Kidney epithelial cell (primary cell): ENCODE measurements at regions not wholly inside any gene's neighbourhood (a gene's known extent, or its start where the extent isn't known, plus 50 kb on each side); places are given as distances from the start of the nearest gene placed in this dataset.

Source experiments
- DNase-seq: peaks from one replicate; pipeline ENCODE4 v3.0.0-alpha.2; 2010; ENCODE audit warnings: low read depth
- H3K27me3 ChIP-seq: 2 replicates; pipeline ENCODE4 v1.6.0; 2011; ENCODE audit warnings: low read length; ENCODE audit not compliant: control insufficient read depth, insufficient read depth
- H3K36me3 ChIP-seq: 2 replicates; pipeline ENCODE4 v1.5.1; 2011; ENCODE audit warnings: low read length; ENCODE audit not compliant: control insufficient read depth, insufficient read depth
- H3K4me3 ChIP-seq: 2 replicates; pipeline ENCODE4 v1.5.1; 2011; ENCODE audit warnings: low read depth, mild to moderate bottlenecking, control low read depth, low read length
- TF ChIP-seq, protein P1 (sequence below): IDR thresholded peaks from 2 replicates; pipeline ENCODE4 v1.5.1; 2011; ENCODE audit warnings: mild to moderate bottlenecking, moderate library complexity, low read length, control low read depth, inconsistent platforms; ENCODE audit not compliant: insufficient read depth, poor library complexity, severe bottlenecking

DNA sequence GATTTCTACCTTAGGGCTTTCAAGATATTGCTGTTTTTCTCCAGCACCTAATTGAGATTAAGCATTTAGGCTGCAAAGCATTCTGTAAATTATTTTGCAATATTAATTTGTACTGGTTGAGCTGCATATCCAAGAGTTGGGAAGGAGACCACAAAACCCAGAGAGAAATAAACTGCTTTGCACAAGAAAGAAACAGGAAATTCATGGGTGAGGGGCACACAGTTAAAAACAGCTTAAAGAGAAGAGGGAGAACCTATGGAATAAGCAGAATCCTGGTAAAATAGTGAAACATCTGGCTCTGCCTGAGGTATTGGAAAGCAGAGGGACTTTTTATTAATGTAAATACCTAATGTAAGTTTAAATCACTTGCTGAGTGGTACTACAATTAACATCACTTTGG, 243.0 kb downstream of the TMEM167A start:
- Histone ChIP-seq H3K27me3 (no peaks in the 10 kb centered on the region), H3K4me3 (no peak overlapping the region), H3K36me3 (no peaks in the 10 kb centered on the region)
- TF ChIP-seq, protein P1, sequence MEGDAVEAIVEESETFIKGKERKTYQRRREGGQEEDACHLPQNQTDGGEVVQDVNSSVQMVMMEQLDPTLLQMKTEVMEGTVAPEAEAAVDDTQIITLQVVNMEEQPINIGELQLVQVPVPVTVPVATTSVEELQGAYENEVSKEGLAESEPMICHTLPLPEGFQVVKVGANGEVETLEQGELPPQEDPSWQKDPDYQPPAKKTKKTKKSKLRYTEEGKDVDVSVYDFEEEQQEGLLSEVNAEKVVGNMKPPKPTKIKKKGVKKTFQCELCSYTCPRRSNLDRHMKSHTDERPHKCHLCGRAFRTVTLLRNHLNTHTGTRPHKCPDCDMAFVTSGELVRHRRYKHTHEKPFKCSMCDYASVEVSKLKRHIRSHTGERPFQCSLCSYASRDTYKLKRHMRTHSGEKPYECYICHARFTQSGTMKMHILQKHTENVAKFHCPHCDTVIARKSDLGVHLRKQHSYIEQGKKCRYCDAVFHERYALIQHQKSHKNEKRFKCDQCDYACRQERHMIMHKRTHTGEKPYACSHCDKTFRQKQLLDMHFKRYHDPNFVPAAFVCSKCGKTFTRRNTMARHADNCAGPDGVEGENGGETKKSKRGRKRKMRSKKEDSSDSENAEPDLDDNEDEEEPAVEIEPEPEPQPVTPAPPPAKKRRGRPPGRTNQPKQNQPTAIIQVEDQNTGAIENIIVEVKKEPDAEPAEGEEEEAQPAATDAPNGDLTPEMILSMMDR, result no peak
- no peak for DNase-seq

DNA sequence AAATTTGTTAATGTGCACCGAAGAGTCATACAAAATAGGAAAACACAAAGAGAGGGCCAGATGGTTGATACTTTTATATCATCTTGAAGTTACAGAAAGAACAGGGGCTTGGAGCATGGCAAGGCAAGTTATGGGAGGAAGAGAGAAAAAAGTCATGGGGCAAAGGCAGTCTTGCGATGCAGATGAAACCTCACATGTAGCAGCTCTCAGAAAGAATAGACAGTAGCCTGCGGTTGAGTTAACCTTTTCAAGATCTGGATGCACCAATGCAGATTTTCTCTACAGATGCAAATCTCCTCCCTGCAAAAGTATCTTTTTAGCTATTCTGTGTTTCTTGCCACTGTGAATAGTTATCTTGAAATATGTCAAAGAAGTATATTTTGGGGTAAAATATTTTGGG, 243.9 kb downstream of the TMEM167A start:
- no peak for DNase-seq
- TF ChIP-seq, protein P1, result no peak
- Histone ChIP-seq H3K4me3 (no peak overlapping the region), H3K36me3 (no peaks in the 10 kb centered on the region), H3K27me3 (no peaks in the 10 kb centered on the region)

DNA sequence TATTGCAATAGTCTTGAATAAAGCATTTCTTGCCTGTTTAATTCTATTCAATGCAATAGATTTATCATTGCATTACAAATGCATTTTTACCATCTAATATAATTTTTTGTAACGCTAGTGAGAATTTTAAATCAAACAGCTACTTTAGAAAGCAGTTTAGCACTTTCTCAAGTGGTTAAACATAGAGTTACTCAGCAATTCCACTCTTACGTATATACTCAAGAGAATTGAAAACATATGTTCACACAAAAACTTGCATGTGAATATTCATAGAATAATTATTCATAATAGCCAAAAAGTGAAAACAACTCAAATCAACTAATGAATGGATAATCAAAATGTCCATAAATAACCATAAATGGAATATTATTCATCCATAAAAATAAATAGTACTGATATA, 244.7 kb downstream of the TMEM167A start:
- H3K4me3 ChIP-seq, result no peak overlapping the region
- no peaks in the 10 kb centered on the region for H3K27me3 ChIP-seq
- TF ChIP-seq, protein P1, result no peak
- H3K36me3 ChIP-seq, result no peaks in the 10 kb centered on the region
- DNase-seq, result no peak

DNA sequence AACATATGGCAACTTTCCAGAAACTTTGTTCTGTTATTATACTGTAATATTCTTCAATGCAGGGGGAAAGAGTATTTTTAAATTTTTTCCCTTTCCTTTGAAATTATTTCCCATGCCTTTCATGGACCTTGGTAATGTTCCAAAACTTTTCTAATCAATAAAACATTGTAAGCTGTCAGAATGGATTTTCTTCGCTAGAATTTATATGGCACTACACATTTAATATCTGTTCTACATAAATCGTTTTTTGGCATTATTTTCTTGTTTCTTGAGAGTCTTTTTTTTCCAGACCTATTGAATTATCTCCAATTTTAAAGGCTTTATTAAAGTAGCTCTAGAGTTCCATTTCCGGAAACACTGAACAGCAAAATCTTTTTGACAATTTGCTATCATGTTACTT, 249.0 kb downstream of the TMEM167A start:
- no peaks in the 10 kb centered on the region for H3K27me3 ChIP-seq
- no peak overlapping the region for H3K4me3 ChIP-seq
- TF ChIP-seq, protein P1, result no peak
- no peaks in the 10 kb centered on the region for H3K36me3 ChIP-seq
- DNase-seq, result no peak

DNA sequence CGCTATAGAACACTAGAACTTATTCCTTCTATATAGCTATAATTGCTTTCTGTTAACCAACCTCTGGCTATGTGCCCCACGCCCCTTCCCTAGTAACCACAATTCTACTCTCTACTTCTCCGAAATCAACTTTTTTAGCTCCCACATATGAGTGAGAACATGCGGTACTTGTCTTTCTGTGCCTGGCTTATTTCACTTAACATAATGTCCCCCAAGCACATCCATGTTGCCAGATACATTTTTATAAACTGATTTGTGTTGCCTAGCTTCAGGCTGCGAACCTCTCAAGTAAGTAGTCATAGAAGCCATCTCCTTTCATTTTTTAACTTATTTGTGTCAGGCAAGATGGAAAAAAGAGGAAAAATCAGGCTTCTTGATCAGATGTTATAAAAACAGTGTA, 249.5 kb downstream of the TMEM167A start:
- no peaks in the 10 kb centered on the region for H3K27me3 ChIP-seq
- no peak for DNase-seq
- H3K36me3 ChIP-seq, result no peaks in the 10 kb centered on the region
- no peak overlapping the region for H3K4me3 ChIP-seq
- TF ChIP-seq, protein P1, result no peak

DNA sequence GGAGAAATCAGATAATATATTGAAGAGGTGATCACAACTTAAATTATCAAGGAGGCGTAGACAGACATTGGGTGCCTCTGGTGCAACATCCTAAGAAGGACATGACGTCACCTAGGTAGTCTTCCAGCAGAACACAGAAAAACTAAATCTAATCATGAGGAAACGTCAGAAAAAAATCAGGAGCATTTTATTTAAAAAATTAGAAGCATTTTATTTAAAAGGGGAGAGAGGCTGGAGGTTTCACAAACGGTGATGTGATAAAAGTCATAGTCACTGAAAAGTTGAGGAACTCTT, 254.6 kb downstream of the TMEM167A start:
- H3K27me3 ChIP-seq, result no peaks in the 10 kb centered on the region
- H3K4me3 ChIP-seq, result no peak overlapping the region
- no peaks in the 10 kb centered on the region for H3K36me3 ChIP-seq
- TF ChIP-seq, protein P1, result no peak
- DNase-seq, result no peak
